Heart left ventricle (tissue), 13 donors: ENCODE measurements at regions not wholly inside any gene's neighbourhood (a gene's known extent, or its start where the extent isn't known, plus 50 kb on each side); places are given as distances from the start of the nearest gene placed in this dataset.

Experiments
- POLR2A ChIP-seq, 2 donors: fragments of 450-650 bp; IDR thresholded peaks; one replicate each; pipeline ENCODE4 v1.6.1; 2017; ENCODE audit warnings: antibody characterized with exemption in 2 of 2, mild to moderate bottlenecking in 2 of 2, moderate library complexity in 2 of 2
- TF ChIP-seq, protein P1 (sequence below), 12 donors: fragments of 200-600 bp; sonication (generic) in 4 of 12; IDR thresholded peaks; one replicate each; pipeline versions ENCODE4 v1.5.0 to v1.8.0; 2018 to 2022; ENCODE audit warnings: antibody characterized with exemption in 12 of 12, mild to moderate bottlenecking in 5 of 12
- donor health status: ischemic (EF 13 %, LVEDD 7.1; RV severe dilation, severe dysfunction).
- donor health status: DM: no; HTN: yes; CAD: no.
- donor health status: DM: no; HTN: no; CAD: no.
- donor health status: ischemic (EF 25% LVEDD 6.9; RV normal size, moderate dysfunction).
- donor health status: ischemic (EF 25% LVEDD 5.7; RV mildly dilated, moderate dysfunction).
- donor health status: ischemic (EF 35%, LVEDD 5.7; RV mildly dilated, moderate dysfunction).
- donor health status: nonischemic (EF 11% LVEDD 7.7; RV severe dilation, severe dysfunction).
- donor health status: DM: yes; HTN: yes; CAD: no.
- donor health status: PGD.
- donor health status: ischemic (EF 29% LVEDD 5.4; RV normal size, mild dysfunction).
- donor health status: nonischemic (EF 23%, LVEDD 6.1; RV moderate dilation, normal function).

GRCh38 chr9:99718631-99719030 is 103.1 kb upstream of the NR4A3 start:
- no peak for TF ChIP-seq POLR2A (IDR thresholded peaks at IDR 0.05)
- TF ChIP-seq, protein P1, sequence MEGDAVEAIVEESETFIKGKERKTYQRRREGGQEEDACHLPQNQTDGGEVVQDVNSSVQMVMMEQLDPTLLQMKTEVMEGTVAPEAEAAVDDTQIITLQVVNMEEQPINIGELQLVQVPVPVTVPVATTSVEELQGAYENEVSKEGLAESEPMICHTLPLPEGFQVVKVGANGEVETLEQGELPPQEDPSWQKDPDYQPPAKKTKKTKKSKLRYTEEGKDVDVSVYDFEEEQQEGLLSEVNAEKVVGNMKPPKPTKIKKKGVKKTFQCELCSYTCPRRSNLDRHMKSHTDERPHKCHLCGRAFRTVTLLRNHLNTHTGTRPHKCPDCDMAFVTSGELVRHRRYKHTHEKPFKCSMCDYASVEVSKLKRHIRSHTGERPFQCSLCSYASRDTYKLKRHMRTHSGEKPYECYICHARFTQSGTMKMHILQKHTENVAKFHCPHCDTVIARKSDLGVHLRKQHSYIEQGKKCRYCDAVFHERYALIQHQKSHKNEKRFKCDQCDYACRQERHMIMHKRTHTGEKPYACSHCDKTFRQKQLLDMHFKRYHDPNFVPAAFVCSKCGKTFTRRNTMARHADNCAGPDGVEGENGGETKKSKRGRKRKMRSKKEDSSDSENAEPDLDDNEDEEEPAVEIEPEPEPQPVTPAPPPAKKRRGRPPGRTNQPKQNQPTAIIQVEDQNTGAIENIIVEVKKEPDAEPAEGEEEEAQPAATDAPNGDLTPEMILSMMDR (IDR thresholded peaks at IDR 0.05), result no peak
